ENCODE measurements at regions not wholly inside any gene's neighbourhood (a gene's known extent, or its start where the extent isn't known, plus 50 kb on each side); places are given as distances from the start of the nearest gene placed in this dataset.

- peak; percentile 86 for ATAC-seq
- TF ChIP-seq GLIS3 (CRISPR knock-in tag; IDR thresholded peaks at IDR 0.05) (no peak), POU6F1 (CRISPR knock-in tag; IDR thresholded peaks at IDR 0.05; ENCODE audit: borderline replicate concordance, low read depth) (no peak), CREB5 (CRISPR knock-in tag; IDR thresholded peaks at IDR 0.05; ENCODE audit: low read depth) (no peak), TCF4 (CRISPR knock-in tag; IDR thresholded peaks at IDR 0.05; ENCODE audit: borderline replicate concordance) (no peak), BACH2 (CRISPR knock-in tag; IDR thresholded peaks at IDR 0.05; ENCODE audit: borderline replicate concordance) (no peak), CSDC2 (CRISPR knock-in tag; IDR thresholded peaks at IDR 0.05) (no peak), RARB (CRISPR knock-in tag; IDR thresholded peaks at IDR 0.05) (no peak), ZNF565 (CRISPR knock-in tag; conservative IDR thresholded peaks at IDR 0.05; ENCODE audit: low read depth) (no peak), CSRNP3 (CRISPR knock-in tag; IDR thresholded peaks at IDR 0.05) (no peak), ZNF8 (CRISPR knock-in tag; IDR thresholded peaks at IDR 0.05) (no peak), ZFP3 (CRISPR knock-in tag; IDR thresholded peaks at IDR 0.05) (no peak), SNAI2 (CRISPR knock-in tag; IDR thresholded peaks at IDR 0.05) (no peak), ZNF70 (CRISPR knock-in tag; IDR thresholded peaks at IDR 0.05) (no peak), PPARA (CRISPR knock-in tag; IDR thresholded peaks at IDR 0.05; ENCODE audit: borderline replicate concordance) (no peak)
Observed at GRCh38 chr12:107411792-107412535, 273.6 kb upstream of the PWP1 start.

- TF ChIP-seq OSR1 (CRISPR knock-in tag; IDR thresholded peaks at IDR 0.05) (no peak), TSHZ2 (CRISPR knock-in tag; IDR thresholded peaks at IDR 0.05) (no peak), CSRNP3 (CRISPR knock-in tag; IDR thresholded peaks at IDR 0.05) (no peak)
- peak; percentile 41; the same call in 2 of the 3 replicates for ATAC-seq
Observed at GRCh38 chr12:107415071-107415470, 270.5 kb upstream of the PWP1 start.

GRCh38 chr12:107415834-107416233 lies 269.8 kb upstream of the PWP1 start:
- TF ChIP-seq GLIS3 (CRISPR knock-in tag; IDR thresholded peaks at IDR 0.05) (no peak), RARB (CRISPR knock-in tag; IDR thresholded peaks at IDR 0.05) (no peak), TOX (CRISPR knock-in tag; IDR thresholded peaks at IDR 0.05; ENCODE audit: borderline replicate concordance) (no peak), ZNF8 (CRISPR knock-in tag; IDR thresholded peaks at IDR 0.05) (no peak), PPARA (CRISPR knock-in tag; IDR thresholded peaks at IDR 0.05; ENCODE audit: borderline replicate concordance) (no peak), ZFP3 (CRISPR knock-in tag; IDR thresholded peaks at IDR 0.05) (no peak), CREB5 (CRISPR knock-in tag; IDR thresholded peaks at IDR 0.05; ENCODE audit: low read depth) (no peak), POU6F1 (CRISPR knock-in tag; IDR thresholded peaks at IDR 0.05; ENCODE audit: borderline replicate concordance, low read depth) (no peak), ESRRG (CRISPR knock-in tag; IDR thresholded peaks at IDR 0.05) (no peak), CSDC2 (CRISPR knock-in tag; IDR thresholded peaks at IDR 0.05) (no peak), ZNF70 (CRISPR knock-in tag; IDR thresholded peaks at IDR 0.05) (no peak), TSHZ2 (CRISPR knock-in tag; IDR thresholded peaks at IDR 0.05) (no peak), TCF4 (CRISPR knock-in tag; IDR thresholded peaks at IDR 0.05; ENCODE audit: borderline replicate concordance) (no peak), ZC3H10 (CRISPR knock-in tag; IDR thresholded peaks at IDR 0.05) (no peak)
- ATAC-seq, result no peak
